NCI-H1417 treated with DMSO at 0.1 percent for 48 hours (cell line): ENCODE measurements at regions not wholly inside any gene's neighbourhood (a gene's known extent, or its start where the extent isn't known, plus 50 kb on each side); places are given as distances from the start of the nearest gene placed in this dataset.

Experiments
- DNase-seq: peaks from one replicate; lab custom pipeline; 2025; lab: John Stamatoyannopoulos, UW

- DNase-seq = no peak
Measured at GRCh38 chr16:74232806-74233465, 63.7 kb upstream of the PSMD7 start.

- DNase-seq = no peak
Measured at GRCh38 chr16:74230126-74230525, 66.5 kb upstream of the PSMD7 start.

GRCh38 chr16:74226338-74226954 is 70.2 kb upstream of the PSMD7 start:
- DNase-seq = no peak

GRCh38 chr16:74224828-74225612 is 71.6 kb upstream of the PSMD7 start:
- no peak for DNase-seq

GRCh38 chr16:74221828-74222227 is 74.8 kb upstream of the PSMD7 start:
- DNase-seq = no peak

GRCh38 chr16:74219706-74220105 is 76.9 kb upstream of the PSMD7 start:
- DNase-seq = no peak

GRCh38 chr16:74218871-74219270 is 77.7 kb upstream of the PSMD7 start:
- no peak for DNase-seq

GRCh38 chr16:74216319-74216718 is 80.3 kb upstream of the PSMD7 start:
- no peak for DNase-seq

- no peak for DNase-seq
Measured at GRCh38 chr16:74215249-74215648, 81.4 kb upstream of the PSMD7 start.

- no peak for DNase-seq
Measured at GRCh38 chr16:74213372-74213771, 83.2 kb upstream of the PSMD7 start.

- no peak for DNase-seq
Measured at GRCh38 chr16:74210245-74210644, 86.4 kb upstream of the PSMD7 start.

- DNase-seq = no peak
Measured at GRCh38 chr16:74202009-74202408, 94.6 kb upstream of the PSMD7 start.

GRCh38 chr16:74201576-74201975 is 95.0 kb upstream of the PSMD7 start:
- DNase-seq = no peak

GRCh38 chr16:74200921-74201320 is 95.7 kb upstream of the PSMD7 start:
- DNase-seq = no peak

GRCh38 chr16:74199842-74200124 is 96.8 kb upstream of the PSMD7 start:
- DNase-seq = no peak

- no peak for DNase-seq
Measured at GRCh38 chr16:74199066-74199841, 97.4 kb upstream of the PSMD7 start.

- no peak for DNase-seq
Measured at GRCh38 chr16:74192281-74192797, 104.3 kb upstream of the PSMD7 start.

- DNase-seq = no peak
Measured at GRCh38 chr16:74190292-74190691, 106.3 kb upstream of the PSMD7 start.

GRCh38 chr16:74188856-74189255 is 107.8 kb upstream of the PSMD7 start:
- DNase-seq = no peak

- peak; percentile 70 for DNase-seq
Measured at GRCh38 chr16:74186561-74186971, 110.0 kb upstream of the PSMD7 start.

- DNase-seq = no peak
Measured at GRCh38 chr16:74184839-74185238, 111.8 kb upstream of the PSMD7 start.

- DNase-seq = no peak
Measured at GRCh38 chr16:74183601-74184360, 112.8 kb upstream of the PSMD7 start.
